ENCODE measurements at regions not wholly inside any gene's neighbourhood (a gene's known extent, or its start where the extent isn't known, plus 50 kb on each side); places are given as distances from the start of the nearest gene placed in this dataset.

GRCh38 chr6:43916924-43917877 is 147.2 kb downstream of the VEGFA start:
- DNase-seq, result no peak
- Histone ChIP-seq H2AFZ (ENCODE audit: low read depth, low read length) (no peak overlapping the region), H3K4me2 (ENCODE audit: insufficient read depth, low read length) (no peak overlapping the region)

GRCh38 chr6:43915986-43916923 is 146.2 kb downstream of the VEGFA start:
- Histone ChIP-seq H3K4me3 (ENCODE audit: low read depth in 1 of 2, low read length in 2 of 2) (no peak overlapping the region), H3K4me1 (ENCODE audit: insufficient read depth, low read length) (no peaks in the 10 kb centered on the region), H2AFZ (ENCODE audit: low read depth, low read length) (no peak overlapping the region), H3K4me2 (ENCODE audit: insufficient read depth, low read length) (no peak overlapping the region), H4K20me1 (ENCODE audit: insufficient read depth, low read length) (peaks cover 15% of the 10 kb centered on the region; the same call in 1 of the 2 replicates), H3K36me3 (ENCODE audit: insufficient read depth, low read length) (no peaks in the 10 kb centered on the region), H3K9me3 (ENCODE audit: insufficient read depth, low read length, severe bottlenecking) (no peaks in the 10 kb centered on the region), H3K27me3 (ENCODE audit: insufficient read depth, low read length, poor library complexity) (peaks cover 11% of the 10 kb centered on the region), H3K79me2 (ENCODE audit: insufficient read depth, low read length) (no peaks in the 10 kb centered on the region), H3K27ac (ENCODE audit: low read length) (no peak overlapping the region), H3K9ac (ENCODE audit: low read depth, low read length) (no peak overlapping the region)
- DNase-seq, result no peak
- TF ChIP-seq CTCF (IDR thresholded peaks at IDR 0.05; ENCODE audit: borderline replicate concordance, extremely low read depth, low read length, poor library complexity, severe bottlenecking) (no peak), EZH2 (IDR thresholded peaks at IDR 0.05; ENCODE audit: borderline replicate concordance, low read depth, low read length, severe bottlenecking) (no peak)
- ATAC-seq (ENCODE audit: insufficient read depth, low read depth), result no peak

More at GRCh38 chr6:43916924-43917877, 147.2 kb downstream of the VEGFA start:
- peaks cover 15% of the 10 kb centered on the region; the same call in 1 of the 2 replicates for H4K20me1 ChIP-seq (ENCODE audit: insufficient read depth, low read length)
- peaks cover 11% of the 10 kb centered on the region for H3K27me3 ChIP-seq (ENCODE audit: insufficient read depth, low read length, poor library complexity)
- no peak overlapping the region for H3K9ac ChIP-seq (ENCODE audit: low read depth, low read length)
- H3K4me1 ChIP-seq (ENCODE audit: insufficient read depth, low read length), result no peaks in the 10 kb centered on the region
- H3K4me3 ChIP-seq (ENCODE audit: low read depth in 1 of 2, low read length in 2 of 2), result no peak overlapping the region
- H3K36me3 ChIP-seq (ENCODE audit: insufficient read depth, low read length), result no peaks in the 10 kb centered on the region
- no peak overlapping the region for H3K27ac ChIP-seq (ENCODE audit: low read length)
- TF ChIP-seq CTCF (IDR thresholded peaks at IDR 0.05; ENCODE audit: borderline replicate concordance, extremely low read depth, low read length, poor library complexity, severe bottlenecking), result no peak
- TF ChIP-seq EZH2 (IDR thresholded peaks at IDR 0.05; ENCODE audit: borderline replicate concordance, low read depth, low read length, severe bottlenecking), result no peak
- no peaks in the 10 kb centered on the region for H3K9me3 ChIP-seq (ENCODE audit: insufficient read depth, low read length, severe bottlenecking)
- ATAC-seq (ENCODE audit: insufficient read depth, low read depth), result no peak
- H3K79me2 ChIP-seq (ENCODE audit: insufficient read depth, low read length), result no peaks in the 10 kb centered on the region

GRCh38 chr6:43915208-43915869 is 145.3 kb downstream of the VEGFA start:
- Histone ChIP-seq H3K36me3 (ENCODE audit: insufficient read depth, low read length) (no peaks in the 10 kb centered on the region), H3K4me3 (ENCODE audit: low read depth in 1 of 2, low read length in 2 of 2) (no peak overlapping the region), H3K9ac (ENCODE audit: low read depth, low read length) (no peak overlapping the region), H3K9me3 (ENCODE audit: insufficient read depth, low read length, severe bottlenecking) (no peaks in the 10 kb centered on the region), H4K20me1 (ENCODE audit: insufficient read depth, low read length) (peaks cover 15% of the 10 kb centered on the region; the same call in 1 of the 2 replicates), H3K27ac (ENCODE audit: low read length) (no peak overlapping the region), H3K79me2 (ENCODE audit: insufficient read depth, low read length) (no peaks in the 10 kb centered on the region), H3K4me2 (ENCODE audit: insufficient read depth, low read length) (no peak overlapping the region), H2AFZ (ENCODE audit: low read depth, low read length) (no peak overlapping the region), H3K4me1 (ENCODE audit: insufficient read depth, low read length) (no peaks in the 10 kb centered on the region), H3K27me3 (ENCODE audit: insufficient read depth, low read length, poor library complexity) (peaks cover 11% of the 10 kb centered on the region)
- TF ChIP-seq EZH2 (IDR thresholded peaks at IDR 0.05; ENCODE audit: borderline replicate concordance, low read depth, low read length, severe bottlenecking) (no peak), CTCF (IDR thresholded peaks at IDR 0.05; ENCODE audit: borderline replicate concordance, extremely low read depth, low read length, poor library complexity, severe bottlenecking) (no peak)
- DNase-seq, result peak; percentile 20
- ATAC-seq (ENCODE audit: insufficient read depth, low read depth), result peak; percentile 35; the same call in 1 of the 3 replicates

All from DND-41 (cell line).